ENCODE measurements at regions not wholly inside any gene's neighbourhood (a gene's known extent, or its start where the extent isn't known, plus 50 kb on each side); places are given as distances from the start of the nearest gene placed in this dataset.

DNA sequence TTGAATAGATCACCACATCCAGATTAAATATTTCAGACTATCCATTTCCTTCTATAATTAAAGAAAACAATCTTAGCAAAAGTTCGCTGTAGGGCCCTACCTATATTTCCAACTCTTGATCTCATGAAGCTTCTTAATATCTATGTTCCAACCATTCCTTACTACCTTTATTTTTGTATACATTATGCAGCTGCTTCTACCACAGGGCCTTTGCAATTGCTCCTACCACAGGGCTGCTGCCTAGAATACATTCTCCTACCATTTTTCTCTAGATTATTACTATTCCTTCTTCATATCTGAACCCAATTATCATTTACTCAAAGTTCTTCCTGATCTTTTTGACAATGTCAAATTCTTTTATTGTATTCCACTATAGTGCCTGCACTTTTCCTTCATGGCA, 516.6 kb downstream of the RFPL4B start:
- H3K4me3 ChIP-seq (ENCODE audit: low read depth, low read length), result no peak overlapping the region
- no peaks in the 10 kb centered on the region for H3K9me3 ChIP-seq
- no peaks in the 10 kb centered on the region for H3K36me3 ChIP-seq
- DNase-seq, result no peak
- H3K27me3 ChIP-seq, result no peaks in the 10 kb centered on the region
- TF ChIP-seq, protein P1, sequence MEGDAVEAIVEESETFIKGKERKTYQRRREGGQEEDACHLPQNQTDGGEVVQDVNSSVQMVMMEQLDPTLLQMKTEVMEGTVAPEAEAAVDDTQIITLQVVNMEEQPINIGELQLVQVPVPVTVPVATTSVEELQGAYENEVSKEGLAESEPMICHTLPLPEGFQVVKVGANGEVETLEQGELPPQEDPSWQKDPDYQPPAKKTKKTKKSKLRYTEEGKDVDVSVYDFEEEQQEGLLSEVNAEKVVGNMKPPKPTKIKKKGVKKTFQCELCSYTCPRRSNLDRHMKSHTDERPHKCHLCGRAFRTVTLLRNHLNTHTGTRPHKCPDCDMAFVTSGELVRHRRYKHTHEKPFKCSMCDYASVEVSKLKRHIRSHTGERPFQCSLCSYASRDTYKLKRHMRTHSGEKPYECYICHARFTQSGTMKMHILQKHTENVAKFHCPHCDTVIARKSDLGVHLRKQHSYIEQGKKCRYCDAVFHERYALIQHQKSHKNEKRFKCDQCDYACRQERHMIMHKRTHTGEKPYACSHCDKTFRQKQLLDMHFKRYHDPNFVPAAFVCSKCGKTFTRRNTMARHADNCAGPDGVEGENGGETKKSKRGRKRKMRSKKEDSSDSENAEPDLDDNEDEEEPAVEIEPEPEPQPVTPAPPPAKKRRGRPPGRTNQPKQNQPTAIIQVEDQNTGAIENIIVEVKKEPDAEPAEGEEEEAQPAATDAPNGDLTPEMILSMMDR (IDR thresholded peaks at IDR 0.05; ENCODE audit: low read depth, low read length), result no peak
- H3K4me1 ChIP-seq, result no peaks in the 10 kb centered on the region

DNA sequence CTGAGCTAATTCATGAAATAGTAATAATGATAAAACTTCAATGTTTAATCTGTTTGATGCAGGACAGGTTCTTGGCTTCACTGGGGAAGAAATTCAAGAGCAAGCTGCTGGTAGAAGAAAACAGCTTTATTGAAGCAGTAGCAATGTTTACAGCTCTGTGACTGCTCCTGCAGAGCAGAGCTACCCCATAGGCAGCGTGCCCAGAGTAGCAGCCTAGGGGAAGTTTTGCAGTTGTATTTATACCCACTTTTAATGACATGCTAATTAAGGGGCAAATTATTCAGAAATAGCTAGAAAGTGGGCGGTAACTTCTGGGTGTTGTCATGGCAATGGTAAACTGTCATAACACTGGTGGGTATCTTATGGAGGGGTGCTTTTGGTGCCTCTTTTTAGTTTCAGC, 518.0 kb downstream of the RFPL4B start:
- no peaks in the 10 kb centered on the region for H3K36me3 ChIP-seq
- TF ChIP-seq, protein P1 (IDR thresholded peaks at IDR 0.05; ENCODE audit: low read depth, low read length), result no peak
- no peaks in the 10 kb centered on the region for H3K9me3 ChIP-seq
- no peak overlapping the region for H3K4me3 ChIP-seq (ENCODE audit: low read depth, low read length)
- DNase-seq, result no peak
- no peaks in the 10 kb centered on the region for H3K27me3 ChIP-seq
- H3K4me1 ChIP-seq, result no peaks in the 10 kb centered on the region

DNA sequence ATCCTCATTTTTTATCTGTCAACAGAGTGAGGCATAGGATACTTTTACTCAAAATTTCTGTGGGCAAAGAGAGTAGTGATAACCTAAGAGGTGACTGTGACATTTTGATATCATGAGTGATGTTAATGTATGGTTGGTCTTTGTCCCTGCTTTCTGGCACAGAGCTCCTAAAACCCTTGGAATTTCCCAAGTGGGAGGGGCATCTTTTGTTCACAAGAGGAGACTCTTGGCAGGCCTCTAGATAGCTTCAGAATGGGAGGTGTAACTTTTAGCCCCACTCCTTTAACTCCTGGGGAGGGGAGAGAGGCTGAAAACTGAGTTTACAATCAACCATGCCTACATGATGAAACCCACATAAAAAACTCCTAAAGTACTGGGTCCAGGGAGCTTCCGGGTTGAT, 527.8 kb downstream of the RFPL4B start:
- H3K4me1 ChIP-seq, result no peaks in the 10 kb centered on the region
- no peak for DNase-seq
- H3K4me3 ChIP-seq (ENCODE audit: low read depth, low read length), result no peak overlapping the region
- H3K36me3 ChIP-seq, result no peaks in the 10 kb centered on the region
- H3K27me3 ChIP-seq, result no peaks in the 10 kb centered on the region
- TF ChIP-seq, protein P1 (IDR thresholded peaks at IDR 0.05; ENCODE audit: low read depth, low read length), result no peak
- H3K9me3 ChIP-seq, result no peaks in the 10 kb centered on the region

DNA sequence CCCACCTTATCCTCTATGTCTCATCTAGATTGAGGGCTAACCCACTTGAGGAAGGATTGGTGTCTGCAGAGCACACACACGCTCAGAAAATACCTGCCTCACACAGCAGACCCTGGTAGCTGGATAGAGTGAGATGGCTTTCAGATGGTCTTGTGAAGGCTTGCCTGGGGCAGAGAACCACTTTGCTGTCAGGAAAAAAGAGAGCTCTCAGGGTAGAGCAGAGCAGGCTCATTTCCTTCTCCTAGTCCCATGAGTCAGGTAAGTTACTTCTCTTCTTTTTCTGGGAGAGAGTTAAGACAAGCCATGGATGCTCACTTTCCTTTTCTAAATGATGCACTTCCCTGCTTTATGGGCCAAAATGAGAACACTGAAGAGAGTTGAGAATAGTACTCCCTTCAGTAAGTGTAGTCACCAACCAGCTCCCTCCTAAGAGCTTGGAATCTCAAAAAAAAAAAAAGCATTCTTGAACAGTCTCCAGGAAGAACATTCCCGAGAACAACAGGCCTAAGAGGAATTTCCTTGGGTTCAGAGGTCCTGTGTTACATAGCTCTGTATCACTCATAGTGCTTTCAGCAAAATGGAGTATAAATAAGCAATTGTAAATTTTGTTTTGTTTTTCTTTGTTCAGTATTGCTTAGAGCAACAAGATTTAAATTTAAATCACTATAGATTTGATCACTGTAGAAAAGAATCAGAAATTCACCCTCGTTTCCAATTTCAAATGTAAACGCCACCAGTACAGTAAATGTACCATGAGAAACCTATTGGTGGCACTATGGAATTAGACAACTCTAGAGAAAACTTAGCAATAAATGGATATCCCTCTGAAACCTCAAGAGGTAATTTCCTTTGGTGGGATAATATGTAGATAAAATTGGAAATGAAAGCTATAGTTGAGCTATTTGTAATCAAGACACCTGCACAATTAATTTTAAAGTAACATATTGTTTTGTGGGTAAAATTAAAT, 530.3 kb downstream of the RFPL4B start:
- H3K27me3 ChIP-seq, result no peaks in the 10 kb centered on the region
- H3K4me3 ChIP-seq (ENCODE audit: low read depth, low read length), result no peak overlapping the region
- TF ChIP-seq, protein P1 (IDR thresholded peaks at IDR 0.05; ENCODE audit: low read depth, low read length), result no peak; the same call in 1 of the 2 replicates
- DNase-seq, result no peak
- no peaks in the 10 kb centered on the region for H3K36me3 ChIP-seq
- no peaks in the 10 kb centered on the region for H3K4me1 ChIP-seq
- H3K9me3 ChIP-seq, result no peaks in the 10 kb centered on the region

DNA sequence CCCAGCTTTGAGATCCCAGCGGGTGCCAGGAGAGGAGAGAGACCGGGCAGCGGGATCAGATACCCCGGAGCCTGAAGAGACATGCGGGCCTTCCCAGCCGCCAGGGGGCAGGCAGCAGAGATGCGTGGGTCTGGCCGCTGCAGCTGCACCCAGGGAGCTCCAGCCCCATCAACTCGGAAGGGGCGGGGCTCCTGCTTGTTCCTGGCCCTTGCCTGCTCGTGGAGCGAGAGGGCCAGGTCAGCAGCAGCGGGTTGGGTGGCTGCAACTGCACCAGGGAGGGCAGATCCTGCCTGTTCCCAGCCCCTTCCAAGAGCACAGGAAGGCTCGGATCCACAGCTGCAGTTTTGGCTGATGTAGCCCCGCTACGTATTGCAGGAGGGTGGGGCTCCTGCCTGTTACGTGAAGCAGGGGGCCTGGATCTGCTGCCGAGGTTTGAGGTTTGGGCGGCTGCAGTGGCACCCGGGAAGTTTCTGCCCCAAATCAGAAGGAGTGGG, 532.8 kb downstream of the RFPL4B start:
- Histone ChIP-seq H3K27me3 (no peaks in the 10 kb centered on the region), H3K9me3 (no peaks in the 10 kb centered on the region), H3K4me1 (no peaks in the 10 kb centered on the region), H3K4me3 (ENCODE audit: low read depth, low read length) (no peak overlapping the region), H3K36me3 (no peaks in the 10 kb centered on the region)
- TF ChIP-seq, protein P1 (IDR thresholded peaks at IDR 0.05; ENCODE audit: low read depth, low read length), result no peak
- peak; percentile 27 for DNase-seq

DNA sequence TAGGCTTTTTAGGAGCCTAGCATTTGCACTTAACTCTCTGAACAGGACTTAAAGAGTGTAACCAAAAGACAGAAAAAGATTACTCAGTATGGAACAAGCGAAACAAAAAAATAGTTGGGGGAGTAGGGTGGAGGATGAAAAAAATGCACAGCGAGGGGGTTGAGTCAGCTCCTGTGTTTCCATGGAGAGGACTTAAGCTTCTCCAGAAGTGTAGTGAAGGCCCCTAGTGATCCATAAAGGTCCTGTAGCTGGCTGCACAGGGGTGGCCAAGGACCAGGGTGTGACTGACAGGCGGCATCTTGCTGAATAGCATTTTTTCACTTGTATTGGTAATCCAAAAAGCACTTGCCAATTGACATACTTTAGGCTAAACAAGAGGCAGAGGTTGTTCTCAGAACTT, 533.9 kb downstream of the RFPL4B start:
- DNase-seq, result no peak
- Histone ChIP-seq H3K9me3 (no peaks in the 10 kb centered on the region), H3K27me3 (no peaks in the 10 kb centered on the region), H3K4me3 (ENCODE audit: low read depth, low read length) (no peak overlapping the region), H3K4me1 (no peaks in the 10 kb centered on the region), H3K36me3 (no peaks in the 10 kb centered on the region)
- TF ChIP-seq, protein P1 (IDR thresholded peaks at IDR 0.05; ENCODE audit: low read depth, low read length), result no peak
